ENCODE measurements at regions not wholly inside any gene's neighbourhood (a gene's known extent, or its start where the extent isn't known, plus 50 kb on each side); places are given as distances from the start of the nearest gene placed in this dataset.
"Not testable (repeated sequence)": the region's sequence is repeated elsewhere in the genome, so short reads cannot be mapped to it uniquely, and the experiment has no call there.

GRCh38 chr2:4695281-4695861 lies 992.0 kb downstream of the DCDC2C start:
- no peak for DNase-seq (ENCODE audit: low read depth)

DNA sequence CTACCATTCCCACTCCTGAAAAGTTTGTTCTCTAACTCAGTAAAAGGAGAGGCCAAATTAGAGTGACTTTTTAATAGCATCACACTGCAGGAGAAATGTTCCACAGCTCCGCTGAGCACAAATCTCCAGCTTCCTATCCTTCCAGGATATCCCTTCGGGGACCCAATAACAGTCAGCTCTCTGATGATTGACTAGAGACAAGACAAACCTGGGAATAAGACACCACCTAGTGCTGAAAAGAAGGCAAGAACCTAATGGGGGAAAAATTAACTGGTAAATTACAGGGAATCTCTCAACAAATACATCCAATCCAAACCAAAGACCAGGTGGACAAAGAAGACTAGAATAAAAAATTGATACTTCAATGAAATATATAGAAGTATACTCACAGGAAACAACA lies 977.1 kb upstream of the SOX11 start:
- no peak for DNase-seq (ENCODE audit: low read depth)

GRCh38 chr2:4718777-4719176 lies 973.4 kb upstream of the SOX11 start:
- DNase-seq (ENCODE audit: low read depth): no peak

GRCh38 chr2:4725618-4726017 lies 966.6 kb upstream of the SOX11 start:
- DNase-seq (ENCODE audit: low read depth): no peak

GRCh38 chr2:4732560-4732959 lies 959.6 kb upstream of the SOX11 start:
- DNase-seq (ENCODE audit: low read depth): no peak

GRCh38 chr2:4745056-4745991 lies 946.9 kb upstream of the SOX11 start:
- no peak for DNase-seq (ENCODE audit: low read depth)

- no peak for DNase-seq (ENCODE audit: low read depth)
These were observed 938.5 kb upstream of the SOX11 start for GRCh38 chr2:4753721-4754120.

DNA sequence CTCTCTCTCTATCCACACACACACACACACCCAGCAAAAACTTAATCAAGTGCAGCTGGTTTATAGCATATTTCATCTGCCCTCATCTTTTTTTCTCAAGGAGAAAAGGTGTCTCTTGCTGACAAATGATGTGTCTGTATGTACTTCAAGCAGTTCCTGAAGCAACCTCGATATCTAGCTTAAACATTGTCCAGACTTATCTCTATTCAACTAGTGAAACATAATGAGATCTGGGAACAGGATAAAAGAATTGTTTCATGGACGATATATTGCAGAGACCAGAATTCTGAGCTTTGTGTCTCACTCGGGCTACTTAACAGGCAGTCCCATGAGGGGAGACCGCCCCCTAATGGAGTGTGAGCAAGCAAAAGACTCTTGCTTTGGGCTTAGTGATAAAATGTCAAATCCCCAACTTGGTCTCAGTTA lies 929.2 kb upstream of the SOX11 start:
- no peak for DNase-seq (ENCODE audit: low read depth)

DNA sequence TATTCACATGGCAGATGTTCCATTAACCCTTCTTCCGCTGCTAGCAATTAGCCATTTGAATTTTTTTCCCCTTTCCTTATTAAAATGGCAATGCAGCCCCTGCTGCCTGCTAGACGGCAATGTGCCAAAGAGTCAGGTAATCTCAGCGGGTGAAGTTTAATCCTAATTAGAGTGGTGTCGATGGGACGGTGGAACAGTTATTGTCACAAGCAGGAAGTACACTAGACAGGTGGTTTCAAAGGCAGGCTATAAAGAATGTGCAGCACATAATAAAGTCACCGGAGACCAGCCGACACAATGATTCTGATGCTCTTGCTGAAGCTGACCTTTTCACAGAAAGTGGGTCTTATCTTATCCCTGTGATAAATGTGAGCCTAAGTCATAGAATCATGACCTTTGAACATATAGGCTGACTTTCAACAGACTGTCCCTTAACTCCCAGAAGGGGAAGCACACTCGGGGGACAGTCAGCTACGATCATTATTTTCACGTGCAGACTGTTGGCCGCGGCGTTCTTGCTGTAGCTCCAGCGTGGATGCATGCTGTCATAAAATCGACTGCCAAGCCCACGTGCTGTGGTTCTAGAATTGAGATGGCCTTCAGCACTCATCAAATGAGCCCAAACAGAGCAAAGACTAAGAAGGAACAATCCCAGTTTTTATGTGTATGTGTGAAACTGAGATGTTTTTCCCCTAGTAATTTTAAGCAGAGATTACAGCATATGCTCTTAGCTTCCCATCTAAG lies 926.2 kb upstream of the SOX11 start:
- no peak for DNase-seq (ENCODE audit: low read depth)

DNA sequence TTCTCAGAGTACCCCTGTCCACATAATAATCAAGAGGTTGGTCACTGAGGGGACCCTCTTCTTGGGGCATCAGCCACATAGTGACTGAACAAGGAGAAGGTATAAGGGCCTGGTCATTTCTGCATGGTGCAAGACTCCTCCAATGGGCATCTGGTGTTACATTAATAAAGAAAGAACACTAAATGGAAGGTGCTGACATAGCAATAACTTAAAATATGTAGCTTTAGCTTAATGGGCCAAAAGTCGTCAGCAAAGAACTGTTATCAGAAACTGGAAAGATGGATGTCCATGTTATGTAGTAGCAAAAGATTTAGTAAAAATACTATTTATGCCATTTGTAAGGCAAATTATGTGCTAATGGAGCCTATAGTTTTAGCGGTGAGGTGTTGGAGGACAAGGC lies 916.5 kb upstream of the SOX11 start:
- no peak for DNase-seq (ENCODE audit: low read depth)

DNA sequence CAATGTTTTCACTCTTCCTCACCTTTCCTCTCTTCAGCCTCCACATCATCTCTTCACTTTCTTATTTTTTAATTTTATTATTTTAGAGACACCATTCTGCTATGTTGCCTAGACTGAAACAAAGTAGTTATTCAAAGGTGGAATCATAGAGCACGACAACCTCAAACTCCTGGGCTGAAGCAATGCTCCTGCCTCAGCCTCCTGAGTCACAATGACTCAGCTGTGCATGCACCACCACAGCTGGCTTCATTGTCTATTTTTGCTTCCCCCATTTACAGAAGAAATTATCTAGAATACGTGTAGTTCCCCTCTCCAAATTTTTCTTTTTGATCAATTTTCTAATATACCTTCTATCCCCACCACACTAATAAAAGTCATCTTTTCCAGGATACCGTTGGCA lies 911.5 kb upstream of the SOX11 start:
- DNase-seq (ENCODE audit: low read depth): no peak

- no peak for DNase-seq (ENCODE audit: low read depth)
These were observed 909.5 kb upstream of the SOX11 start for GRCh38 chr2:4782647-4783046.

- no peak for DNase-seq (ENCODE audit: low read depth)
These were observed 900.7 kb upstream of the SOX11 start for GRCh38 chr2:4791488-4791887.

DNA sequence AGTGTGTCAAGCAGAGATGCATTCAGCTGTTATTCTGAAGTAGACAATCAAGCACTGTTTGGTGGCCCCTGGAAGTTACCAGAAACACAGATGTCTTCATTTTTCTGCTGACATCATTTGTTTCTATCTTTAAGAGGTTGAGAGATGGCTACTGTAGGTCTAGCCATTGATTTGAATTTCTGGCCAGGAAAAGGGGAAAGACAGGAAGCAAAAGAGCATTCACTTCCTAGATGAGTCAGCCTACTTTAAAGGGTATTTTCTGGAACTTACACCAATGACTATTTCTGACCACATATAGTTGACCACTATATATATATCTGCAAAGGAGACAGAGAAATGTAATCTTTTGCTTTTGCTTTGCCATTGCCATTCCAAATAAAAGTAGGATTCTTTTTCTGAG lies 900.1 kb upstream of the SOX11 start:
- DNase-seq (ENCODE audit: low read depth): no peak

DNA sequence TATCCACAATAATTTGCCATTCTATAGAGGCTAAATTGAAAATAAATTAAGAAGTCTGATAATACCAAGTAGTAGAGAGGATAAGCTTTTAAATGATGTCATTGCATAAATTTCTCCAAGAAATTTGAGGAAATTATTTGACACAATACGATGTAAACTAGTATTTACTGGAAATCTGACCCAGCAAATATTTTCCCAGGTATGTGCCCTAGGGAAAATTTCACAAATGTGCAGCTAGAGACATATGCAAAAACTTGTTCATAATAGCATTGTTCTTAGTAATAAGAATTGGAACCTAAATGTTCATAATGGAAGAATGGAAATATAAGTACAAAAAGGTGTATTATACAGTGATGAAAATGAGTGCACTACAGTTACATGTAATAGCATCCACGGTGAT lies 888.8 kb upstream of the SOX11 start:
- no peak for DNase-seq (ENCODE audit: low read depth)

DNA sequence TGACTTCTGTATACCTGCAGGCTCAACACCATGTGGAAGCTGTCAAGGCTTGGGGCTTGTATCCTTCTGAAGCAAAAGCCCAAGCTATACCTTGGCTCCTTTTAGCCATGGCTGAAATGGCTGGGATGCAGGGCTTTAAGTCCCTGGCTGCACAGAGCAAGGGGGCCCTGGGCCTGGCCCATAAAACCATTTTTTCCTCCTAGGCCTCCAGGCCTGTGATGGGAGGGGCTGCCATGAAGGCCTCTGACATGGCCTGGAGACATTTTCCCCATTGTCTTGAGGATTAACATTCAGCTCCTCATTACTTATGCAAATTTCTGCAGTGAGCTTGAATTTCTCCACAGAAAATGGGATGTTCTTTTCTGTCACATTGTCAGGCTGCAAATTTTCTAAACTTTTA lies 878.0 kb upstream of the SOX11 start:
- DNase-seq (ENCODE audit: low read depth): not testable (repeated sequence)

- DNase-seq (ENCODE audit: low read depth): no peak
These were observed 864.3 kb upstream of the SOX11 start for GRCh38 chr2:4827836-4828235.

DNA sequence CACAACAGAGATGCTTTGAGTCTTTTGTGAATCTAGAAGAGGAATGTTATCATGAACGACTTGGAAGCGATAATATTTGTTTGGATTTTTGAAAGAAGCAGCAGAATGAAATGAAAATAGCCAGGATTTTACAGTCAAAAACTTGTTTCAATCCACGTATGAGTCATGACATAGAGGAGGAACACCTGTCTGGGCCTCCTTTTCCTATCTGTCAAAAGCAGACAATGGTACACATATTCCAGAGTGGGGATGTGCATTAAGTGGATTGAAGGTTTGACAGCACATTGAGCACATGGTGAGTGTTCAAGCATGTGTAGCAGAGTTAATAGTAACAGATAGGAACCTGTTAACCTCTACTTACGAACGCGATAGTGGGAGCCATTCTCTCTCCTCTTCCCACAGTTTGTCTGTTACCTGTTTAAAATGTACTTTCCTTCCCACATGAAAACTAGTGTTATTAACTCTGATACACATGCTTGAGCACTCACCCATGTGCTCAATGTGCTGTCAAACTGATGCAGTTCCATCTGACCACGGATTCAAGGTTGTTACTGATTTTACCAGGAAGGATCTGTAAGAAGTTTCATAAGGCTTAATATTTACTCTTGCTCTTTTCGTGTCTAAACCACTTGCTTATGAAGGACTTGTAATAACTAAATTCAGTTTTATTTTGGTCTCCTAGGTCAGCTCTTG lies 863.4 kb upstream of the SOX11 start:
- no peak for DNase-seq (ENCODE audit: low read depth)

DNA sequence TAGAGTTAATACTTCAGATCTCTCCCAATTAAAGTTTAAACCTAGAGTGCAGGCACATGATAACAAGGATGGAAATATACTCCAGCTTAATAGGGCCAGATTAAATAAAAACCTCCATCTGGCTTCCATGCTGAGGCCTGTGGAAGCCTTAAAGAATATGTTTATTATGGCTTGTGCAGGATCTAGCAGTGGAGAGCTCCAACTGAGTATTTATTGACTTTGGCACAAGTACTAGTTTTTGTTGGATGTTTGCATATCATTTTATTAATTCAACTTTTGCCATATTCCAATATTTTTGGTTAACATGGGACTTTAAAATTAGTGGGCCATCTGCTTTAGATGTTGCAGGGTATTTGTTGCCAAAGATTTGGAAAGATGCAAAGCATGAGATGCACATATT lies 860.4 kb upstream of the SOX11 start:
- no peak for DNase-seq (ENCODE audit: low read depth)

DNA sequence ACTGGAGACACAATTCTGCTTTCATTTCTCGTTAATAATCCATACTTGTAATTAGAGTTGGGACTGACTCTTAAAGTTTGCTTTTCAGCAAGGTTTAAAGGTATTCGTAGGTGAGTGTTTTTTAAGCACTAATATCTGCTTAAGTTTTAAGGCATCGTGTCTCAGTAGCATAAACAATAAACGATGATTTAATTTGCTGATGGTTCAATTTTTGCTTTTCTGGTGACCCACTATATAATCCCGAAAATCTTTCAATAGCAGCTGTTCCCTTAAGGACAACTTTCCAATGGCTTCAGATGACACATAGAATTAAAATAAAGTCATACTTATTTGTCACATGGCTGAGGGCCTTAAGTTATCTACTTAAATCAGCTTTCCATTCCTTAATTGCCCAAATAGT lies 859.5 kb upstream of the SOX11 start:
- no peak for DNase-seq (ENCODE audit: low read depth)

DNA sequence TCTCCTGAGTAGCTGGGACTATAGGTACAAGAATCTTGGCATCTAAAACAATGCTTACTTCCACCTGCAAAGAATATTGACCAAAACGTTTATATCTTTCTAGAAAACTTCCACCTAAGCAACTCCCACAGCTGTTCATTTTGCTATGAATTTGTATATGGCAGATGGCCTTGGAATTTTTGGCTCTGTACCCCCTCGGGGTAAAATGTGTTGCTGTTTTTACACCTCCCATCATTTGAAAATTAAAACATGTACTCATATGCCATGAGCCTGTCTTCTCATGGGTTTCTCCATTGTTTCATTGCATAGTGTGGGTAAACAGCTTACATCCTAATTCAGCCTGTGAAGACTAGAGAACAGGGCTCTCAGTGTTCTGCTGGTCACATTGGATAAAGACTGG lies 853.6 kb upstream of the SOX11 start:
- DNase-seq (ENCODE audit: low read depth): no peak

- DNase-seq (ENCODE audit: low read depth): no peak
These were observed 851.4 kb upstream of the SOX11 start for GRCh38 chr2:4840791-4841190.
